ENCODE measurements at regions not wholly inside any gene's neighbourhood (a gene's known extent, or its start where the extent isn't known, plus 50 kb on each side); places are given as distances from the start of the nearest gene placed in this dataset.

DNA sequence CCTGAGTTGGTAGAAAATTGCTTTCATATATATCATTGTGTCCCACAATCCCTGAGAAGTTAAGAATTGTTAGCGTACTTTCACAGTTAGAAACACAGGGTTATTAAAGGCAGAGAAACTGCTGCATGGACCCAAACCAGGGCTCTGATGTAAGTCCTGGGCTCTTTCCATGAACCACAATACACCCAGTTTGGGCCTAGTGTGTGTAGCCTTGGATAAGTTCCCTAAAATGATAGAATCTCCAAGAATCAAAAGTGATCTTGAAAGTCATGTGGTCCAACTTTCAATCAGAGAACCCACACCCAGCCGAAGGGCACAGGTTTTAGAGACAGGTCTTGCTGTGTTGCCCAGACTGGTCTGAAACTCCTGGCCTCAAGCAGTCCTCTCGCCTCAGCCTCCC, 257.8 kb upstream of the KLF3 start:
- TF ChIP-seq, protein P1, sequence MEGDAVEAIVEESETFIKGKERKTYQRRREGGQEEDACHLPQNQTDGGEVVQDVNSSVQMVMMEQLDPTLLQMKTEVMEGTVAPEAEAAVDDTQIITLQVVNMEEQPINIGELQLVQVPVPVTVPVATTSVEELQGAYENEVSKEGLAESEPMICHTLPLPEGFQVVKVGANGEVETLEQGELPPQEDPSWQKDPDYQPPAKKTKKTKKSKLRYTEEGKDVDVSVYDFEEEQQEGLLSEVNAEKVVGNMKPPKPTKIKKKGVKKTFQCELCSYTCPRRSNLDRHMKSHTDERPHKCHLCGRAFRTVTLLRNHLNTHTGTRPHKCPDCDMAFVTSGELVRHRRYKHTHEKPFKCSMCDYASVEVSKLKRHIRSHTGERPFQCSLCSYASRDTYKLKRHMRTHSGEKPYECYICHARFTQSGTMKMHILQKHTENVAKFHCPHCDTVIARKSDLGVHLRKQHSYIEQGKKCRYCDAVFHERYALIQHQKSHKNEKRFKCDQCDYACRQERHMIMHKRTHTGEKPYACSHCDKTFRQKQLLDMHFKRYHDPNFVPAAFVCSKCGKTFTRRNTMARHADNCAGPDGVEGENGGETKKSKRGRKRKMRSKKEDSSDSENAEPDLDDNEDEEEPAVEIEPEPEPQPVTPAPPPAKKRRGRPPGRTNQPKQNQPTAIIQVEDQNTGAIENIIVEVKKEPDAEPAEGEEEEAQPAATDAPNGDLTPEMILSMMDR (IDR thresholded peaks at IDR 0.05): no peak
- no peak for TF ChIP-seq EZH2 (IDR thresholded peaks at IDR 0.05; ENCODE audit: borderline replicate concordance, insufficient read depth, low read depth, low read length, poor library complexity, severe bottlenecking)

Data from B cell (primary cell).